Esophagus muscularis mucosa (tissue), 4 donors: ENCODE measurements at regions not wholly inside any gene's neighbourhood (a gene's known extent, or its start where the extent isn't known, plus 50 kb on each side); places are given as distances from the start of the nearest gene placed in this dataset.

Source experiments
- DNase-seq: peaks from one replicate; pipeline ENCODE4 v3.0.0-alpha.2; 2017; ENCODE audit errors: extremely low spot score
- H3K27ac ChIP-seq, 4 donors: fragments of 200-600 bp; sonication (generic); replicated peaks in 1 of 4; 1 replicate in 3 of 4; 2 replicates in 1 of 4; pipeline ENCODE4 v1.5.1; 2016 to 2019; ENCODE audit warnings: mild to moderate bottlenecking in 1 of 4
- H3K27me3 ChIP-seq, 4 donors: fragments of 200-600 bp; sonication (generic); one replicate each; pipeline versions ENCODE4 v1.5.1 to v1.6.0; 2016 to 2019
- H3K36me3 ChIP-seq, 4 donors: fragments of 200-600 bp; sonication (generic); one replicate each; pipeline ENCODE4 v1.5.1; 2016 to 2019
- H3K4me1 ChIP-seq, 4 donors: fragments of 200-600 bp; sonication (generic); one replicate each; pipeline ENCODE4 v1.5.1; 2016 to 2019
- H3K4me3 ChIP-seq, 4 donors: fragments of 200-600 bp; sonication (generic); 1 replicate in 2 of 4; 2 replicates in 2 of 4; pipeline ENCODE4 v1.5.1; 2016 to 2019; ENCODE audit warnings: mild to moderate bottlenecking in 4 of 4, moderate library complexity in 1 of 4
- H3K9me3 ChIP-seq, 4 donors: fragments of 200-600 bp; sonication (generic); 1 replicate in 3 of 4; 2 replicates in 1 of 4; pipeline ENCODE4 v1.5.1; 2016 to 2019
- EP300 ChIP-seq: sonication (generic); formaldehyde crosslinking; IDR thresholded peaks from one replicate; pipeline ENCODE4 v1.6.1; 2017; ENCODE audit warnings: antibody characterized with exemption
- POLR2A ChIP-seq: fragments of 450-650 bp; IDR thresholded peaks from one replicate; pipeline ENCODE4 v1.6.1; 2017; ENCODE audit warnings: antibody characterized with exemption, moderate library complexity, mild to moderate bottlenecking, low read depth
- POLR2AphosphoS5 ChIP-seq, 2 donors: sonication (generic); formaldehyde crosslinking; IDR thresholded peaks; one replicate each; pipeline ENCODE4 v1.6.1; 2017; ENCODE audit warnings: antibody characterized with exemption in 2 of 2
- WGBS: methylation state at CpG from one replicate; pipeline ENCODE4 v1.1.5; 2018; 5-methylcytosine and 5-hydroxymethylcytosine counted together
- intact Hi-C: fragments of 100-400 bp; cut with DNase I; formaldehyde crosslinking; loops from one replicate; pipeline ENCODE4 v1.15.1; 2023
- TF ChIP-seq, protein P1 (sequence below), 3 experiments: fragments of 200-600 bp in 2 of 3; fragments of 450-650 bp in 1 of 3; sonication (generic) in 2 of 3; IDR thresholded peaks; one replicate each; pipeline ENCODE4 v1.5.1; 2017 to 2019; ENCODE audit warnings: antibody characterized with exemption in 3 of 3, mild to moderate bottlenecking in 2 of 3, moderate library complexity in 1 of 3

DNA sequence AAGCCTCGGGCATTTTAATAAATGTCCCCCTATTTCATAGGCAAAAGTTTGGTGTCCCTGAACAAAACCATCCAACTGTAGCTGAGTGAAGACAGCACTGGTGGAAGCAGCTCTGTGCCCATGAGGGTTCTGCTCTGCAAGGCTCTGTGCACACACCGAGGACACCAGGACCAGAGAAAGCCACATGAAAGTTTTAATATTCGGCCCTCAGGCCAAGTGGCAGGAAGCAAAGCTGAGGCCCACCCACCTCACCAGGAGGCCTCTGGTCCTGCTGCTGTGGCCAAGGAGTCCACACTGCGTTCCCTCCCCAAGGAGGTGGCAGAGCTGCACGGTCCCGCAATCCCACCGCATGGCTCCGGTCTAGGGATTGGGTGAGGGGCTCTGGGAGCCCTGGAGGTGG, 62.6 kb upstream of the RPS6KA2 start:
- Histone ChIP-seq H3K9me3 (no peaks in the 10 kb centered on the region), H3K27me3 (no peaks in the 10 kb centered on the region), H3K27ac (no peak overlapping the region), H3K4me1 (peaks cover 14 to 18% (median 14%) of the 10 kb centered on the region in 4 donors), H3K4me3 (no peak overlapping the region), H3K36me3 (no peaks in the 10 kb centered on the region)
- DNase-seq, result no peak
- intact Hi-C loops, result loop anchor here (5.0 kb wide), 1 partner anchor 57 kb away; no protein-coding TSS in a partner anchor
- 100% methylated on average over 2 of the region's 8 CpGs for WGBS
- TF ChIP-seq POLR2A (no peak), EP300 (no peak)
- TF ChIP-seq, protein P1, sequence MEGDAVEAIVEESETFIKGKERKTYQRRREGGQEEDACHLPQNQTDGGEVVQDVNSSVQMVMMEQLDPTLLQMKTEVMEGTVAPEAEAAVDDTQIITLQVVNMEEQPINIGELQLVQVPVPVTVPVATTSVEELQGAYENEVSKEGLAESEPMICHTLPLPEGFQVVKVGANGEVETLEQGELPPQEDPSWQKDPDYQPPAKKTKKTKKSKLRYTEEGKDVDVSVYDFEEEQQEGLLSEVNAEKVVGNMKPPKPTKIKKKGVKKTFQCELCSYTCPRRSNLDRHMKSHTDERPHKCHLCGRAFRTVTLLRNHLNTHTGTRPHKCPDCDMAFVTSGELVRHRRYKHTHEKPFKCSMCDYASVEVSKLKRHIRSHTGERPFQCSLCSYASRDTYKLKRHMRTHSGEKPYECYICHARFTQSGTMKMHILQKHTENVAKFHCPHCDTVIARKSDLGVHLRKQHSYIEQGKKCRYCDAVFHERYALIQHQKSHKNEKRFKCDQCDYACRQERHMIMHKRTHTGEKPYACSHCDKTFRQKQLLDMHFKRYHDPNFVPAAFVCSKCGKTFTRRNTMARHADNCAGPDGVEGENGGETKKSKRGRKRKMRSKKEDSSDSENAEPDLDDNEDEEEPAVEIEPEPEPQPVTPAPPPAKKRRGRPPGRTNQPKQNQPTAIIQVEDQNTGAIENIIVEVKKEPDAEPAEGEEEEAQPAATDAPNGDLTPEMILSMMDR (IDR thresholded peaks at IDR 0.05), result no peak

DNA sequence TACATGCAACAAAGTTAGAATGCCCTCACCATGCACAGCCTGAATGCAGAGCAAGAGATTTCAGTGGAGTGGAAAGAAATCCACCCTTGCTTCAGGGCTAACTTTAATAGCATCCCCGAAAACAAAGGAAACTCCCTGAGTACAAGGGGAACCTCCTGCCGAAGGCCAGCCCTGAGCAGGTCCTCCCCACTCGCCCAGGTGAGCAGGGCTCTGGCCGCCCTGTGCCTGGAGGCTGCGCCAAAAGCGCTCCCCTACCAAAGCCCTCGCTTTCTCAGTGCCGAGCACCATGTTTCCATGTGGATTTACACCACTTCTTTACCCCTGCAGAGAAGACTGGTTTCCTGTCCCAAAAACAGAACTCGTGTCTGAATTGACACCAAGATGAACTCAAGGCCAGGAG, 61.9 kb upstream of the RPS6KA2 start:
- 97% methylated on average over 9 of the region's 9 CpGs for WGBS
- H3K9me3 ChIP-seq, result no peaks in the 10 kb centered on the region
- H3K36me3 ChIP-seq, result no peaks in the 10 kb centered on the region
- no peak overlapping the region for H3K4me3 ChIP-seq
- DNase-seq, result no peak
- peaks cover 14 to 18% (median 14%) of the 10 kb centered on the region in 4 donors for H3K4me1 ChIP-seq
- no peak overlapping the region for H3K27ac ChIP-seq
- H3K27me3 ChIP-seq, result no peaks in the 10 kb centered on the region
- TF ChIP-seq POLR2A, result no peak
- no peak for TF ChIP-seq POLR2AphosphoS5 (IDR thresholded peaks at IDR 0.05)
- intact Hi-C loops, result loop anchor here (5.0 kb wide), 1 partner anchor 57 kb away; no protein-coding TSS in a partner anchor

DNA sequence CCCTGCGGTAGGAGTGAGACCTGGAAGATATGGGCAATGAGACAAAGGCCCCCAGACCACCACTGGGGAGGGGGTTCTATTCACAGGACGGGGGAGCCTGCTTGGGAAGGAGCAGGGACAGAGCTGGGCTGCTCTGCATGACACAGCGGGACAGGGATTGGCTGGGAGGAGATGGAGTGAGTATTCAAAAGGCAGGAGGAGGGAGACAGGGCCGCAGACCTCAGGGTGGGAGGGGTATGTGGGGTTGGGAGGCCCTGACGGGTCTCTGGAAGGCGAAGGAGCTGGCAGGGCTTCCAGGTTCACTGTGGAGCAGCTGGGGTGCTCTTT, 60.8 kb upstream of the RPS6KA2 start:
- no peaks in the 10 kb centered on the region for H3K27me3 ChIP-seq
- WGBS, result 87% methylated on average over 6 of the region's 6 CpGs
- no peaks in the 10 kb centered on the region for H3K9me3 ChIP-seq
- H3K4me3 ChIP-seq, result no peak overlapping the region
- H3K36me3 ChIP-seq, result no peaks in the 10 kb centered on the region
- TF ChIP-seq POLR2A (no peak), EP300 (no peak), POLR2AphosphoS5 (IDR thresholded peaks at IDR 0.05) (no peak)
- TF ChIP-seq, protein P1 (IDR thresholded peaks at IDR 0.05), result no peak
- no peak overlapping the region for H3K27ac ChIP-seq
- no peak for DNase-seq
- intact Hi-C loops, result loop anchor here (5.0 kb wide), 1 partner anchor 56 kb away; no protein-coding TSS in a partner anchor
- H3K4me1 ChIP-seq, result peaks cover 14 to 18% (median 14%) of the 10 kb centered on the region in 4 donors

DNA sequence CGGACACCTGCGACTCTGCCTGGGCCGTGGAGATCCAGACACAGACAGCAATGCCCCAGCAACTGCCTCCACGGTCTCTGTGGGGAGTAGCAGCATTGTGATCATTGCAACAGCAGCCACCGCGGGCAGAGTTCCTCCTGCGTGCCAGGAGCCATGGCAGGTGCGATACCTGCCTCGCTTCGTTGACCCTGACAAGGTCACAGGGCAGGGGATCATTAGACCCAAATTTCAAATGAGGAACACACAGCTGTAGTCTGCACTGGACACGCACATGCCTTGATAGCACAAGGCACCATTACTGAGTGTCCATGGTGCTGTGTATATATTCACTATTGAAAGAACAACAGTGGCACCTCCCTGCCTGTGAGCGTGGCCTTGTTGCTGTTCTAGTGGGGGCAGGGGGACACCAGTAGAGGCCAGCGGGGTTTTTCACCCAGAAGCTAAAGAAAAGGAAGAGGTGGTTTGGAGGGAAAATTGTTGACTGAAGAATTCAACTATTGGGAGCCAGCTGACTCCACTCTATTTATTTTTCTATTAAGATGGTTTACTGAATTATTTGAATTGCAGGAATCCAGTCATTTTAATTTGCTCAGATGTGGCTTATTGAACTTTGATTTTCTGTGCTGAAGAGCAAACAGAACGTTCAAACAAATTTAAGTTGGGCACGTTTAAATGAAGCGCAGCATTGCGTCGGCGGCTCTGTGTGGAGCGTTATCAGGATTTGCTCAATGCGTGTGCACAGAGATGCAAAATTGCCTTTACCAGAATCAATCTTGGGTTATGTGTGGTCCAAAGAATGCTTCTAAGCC, 60.2 kb upstream of the RPS6KA2 start:
- intact Hi-C loops, result loop anchor here (5.0 kb wide), 1 partner anchor 55 kb away; no protein-coding TSS in a partner anchor
- no peaks in the 10 kb centered on the region for H3K36me3 ChIP-seq
- 88% methylated on average over 16 of the region's 21 CpGs for WGBS
- no peaks in the 10 kb centered on the region for H3K9me3 ChIP-seq
- H3K4me1 ChIP-seq, result peaks cover 12 to 18% (median 14%) of the 10 kb centered on the region in 4 donors
- H3K27me3 ChIP-seq, result no peaks in the 10 kb centered on the region
- no peak overlapping the region for H3K4me3 ChIP-seq
- DNase-seq, result no peak
- TF ChIP-seq EP300, result no peak
- TF ChIP-seq, protein P1 (IDR thresholded peaks at IDR 0.05), result no peak
- TF ChIP-seq POLR2AphosphoS5 (IDR thresholded peaks at IDR 0.05), result no peak
- no peak for TF ChIP-seq POLR2A
- H3K27ac ChIP-seq, result no peak overlapping the region

DNA sequence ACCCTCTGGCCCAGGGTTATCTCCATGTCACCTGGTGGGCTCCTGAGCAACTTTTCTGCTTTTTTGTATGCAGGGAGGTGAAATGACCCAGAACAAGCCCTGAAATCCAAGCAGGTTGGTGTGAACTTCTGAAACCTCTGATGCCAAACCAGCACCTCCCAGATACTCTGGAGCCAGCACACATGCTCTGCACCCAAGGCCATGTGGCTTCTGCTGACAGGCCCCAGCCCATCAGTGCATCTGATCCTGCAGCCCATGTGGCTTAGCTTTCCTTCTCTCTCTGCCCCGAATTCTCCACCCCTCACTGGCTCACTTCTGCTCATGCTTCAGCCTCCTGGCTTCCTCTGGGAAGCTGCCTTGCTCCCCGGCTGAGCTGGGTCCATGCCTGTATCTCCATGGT, 59.3 kb upstream of the RPS6KA2 start:
- H3K4me1 ChIP-seq, result peaks cover 2 to 8% (median 6%) of the 10 kb centered on the region in 4 donors
- H3K27ac ChIP-seq, result no peak overlapping the region
- 100% methylated on average over 2 of the region's 2 CpGs for WGBS
- no peak overlapping the region for H3K4me3 ChIP-seq
- H3K36me3 ChIP-seq, result no peaks in the 10 kb centered on the region
- H3K27me3 ChIP-seq, result no peaks in the 10 kb centered on the region
- intact Hi-C loops, result loop anchor here (5.0 kb wide), 1 partner anchor 54 kb away; no protein-coding TSS in a partner anchor
- TF ChIP-seq EP300 (no peak), POLR2A (no peak), POLR2AphosphoS5 (IDR thresholded peaks at IDR 0.05) (no peak)
- TF ChIP-seq, protein P1 (IDR thresholded peaks at IDR 0.05), result no peak
- DNase-seq, result no peak
- H3K9me3 ChIP-seq, result no peaks in the 10 kb centered on the region
